Neural cell (in vitro differentiated cells): ENCODE measurements at regions not wholly inside any gene's neighbourhood (a gene's known extent, or its start where the extent isn't known, plus 50 kb on each side); places are given as distances from the start of the nearest gene placed in this dataset.

Experiments used
- H2AFZ ChIP-seq: fragments of 200-600, 300-800 bp; sonication (generic), shearing (Covaris generic); 2 replicates; pipeline ENCODE4 v1.6.0; 2014; ENCODE audit warnings: low read depth, mild to moderate bottlenecking, antibody characterized with exemption, low read length, moderate library complexity
- H3F3A ChIP-seq: fragments of 200-600 bp; shearing (Covaris generic); 2 replicates; pipeline ENCODE4 v1.6.1; 2016; ENCODE audit warnings: mild to moderate bottlenecking, moderate library complexity, mixed read lengths, antibody characterized with exemption, low read length; ENCODE audit not compliant: insufficient read depth, poor library complexity, severe bottlenecking
- H3K27ac ChIP-seq: fragments of 200-600, 300-800 bp; sonication (generic), shearing (Covaris generic); 2 replicates; pipeline ENCODE4 v1.5.1; 2014; ENCODE audit warnings: mild to moderate bottlenecking, low read length, moderate library complexity
- H3K27me3 ChIP-seq: fragments of 300-800, 200-600 bp; sonication (generic), shearing (Covaris generic); 2 replicates; pipeline ENCODE4 v1.6.0; 2014; ENCODE audit warnings: mild to moderate bottlenecking, low read depth, low read length, moderate library complexity; ENCODE audit not compliant: insufficient read depth
- H3K36me3 ChIP-seq: fragments of 300-800, 200-600 bp; sonication (generic), shearing (Covaris generic); 2 replicates; pipeline ENCODE4 v1.5.1; 2014; ENCODE audit warnings: mild to moderate bottlenecking, antibody characterized with exemption, low read length, moderate library complexity; ENCODE audit not compliant: insufficient read depth
- H3K4me2 ChIP-seq: fragments of 300-800, 200-600 bp; sonication (generic), shearing (Covaris generic); 2 replicates; pipeline ENCODE4 v1.6.0; 2014; ENCODE audit warnings: mild to moderate bottlenecking, low read length
- H3K4me3 ChIP-seq: fragments of 300-800, 200-600 bp; sonication (generic), shearing (Covaris generic); 2 replicates; pipeline ENCODE4 v1.5.1; 2014; ENCODE audit warnings: mild to moderate bottlenecking, low read length, moderate library complexity
- H3K79me2 ChIP-seq: fragments of 200-600 bp; shearing (Covaris generic); replicated peaks from 2 replicates; pipeline ENCODE4 v1.6.0; 2014; ENCODE audit warnings: mild to moderate bottlenecking, low read length, moderate library complexity; ENCODE audit not compliant: insufficient read depth
- H3K9ac ChIP-seq: fragments of 300-800, 200-600 bp; sonication (generic), shearing (Covaris generic); 2 replicates; pipeline ENCODE4 v1.6.1; 2016; ENCODE audit warnings: mild to moderate bottlenecking, low read length, mixed read lengths
- H3K9me2 ChIP-seq: fragments of 200-600 bp; shearing (Covaris generic); 2 replicates; pipeline ENCODE4 v1.6.1; 2016; ENCODE audit warnings: mild to moderate bottlenecking, low read length, mixed read lengths; ENCODE audit not compliant: insufficient read depth
- H3K9me3 ChIP-seq: fragments of 200-600, 300-800 bp; sonication (generic), shearing (Covaris generic); 2 replicates; pipeline ENCODE4 v1.6.1; 2016; ENCODE audit warnings: mild to moderate bottlenecking, mixed run types, low read length, moderate library complexity, mixed read lengths
- H4K20me1 ChIP-seq: fragments of 200-600 bp; shearing (Covaris generic); 2 replicates; pipeline ENCODE4 v1.6.1; 2016; ENCODE audit warnings: mild to moderate bottlenecking, mixed run types; ENCODE audit not compliant: insufficient read depth
- EP300 ChIP-seq: fragments of 450-650 bp; conservative IDR thresholded peaks from 2 replicates; pipeline ENCODE4 v1.6.1; 2014; ENCODE audit warnings: antibody characterized with exemption, mild to moderate bottlenecking, moderate library complexity; ENCODE audit not compliant: poor library complexity, severe bottlenecking
- EZH2 ChIP-seq: fragments of 200-600, 300-800 bp; shearing (Covaris generic), sonication (generic); IDR thresholded peaks from 2 replicates; pipeline ENCODE4 v1.6.1; 2014; ENCODE audit warnings: antibody characterized with exemption, low read length, borderline replicate concordance, mild to moderate bottlenecking; ENCODE audit not compliant: insufficient read depth, poor library complexity, severe bottlenecking
- MXI1 ChIP-seq: fragments of 450-650 bp; conservative IDR thresholded peaks from 2 replicates; pipeline ENCODE4 v1.6.1; 2014; ENCODE audit warnings: antibody characterized with exemption, mild to moderate bottlenecking; ENCODE audit not compliant: poor library complexity, severe bottlenecking
- POLR2AphosphoS5 ChIP-seq: IDR thresholded peaks from 2 replicates; pipeline ENCODE4 v1.6.1; 2012
- RAD21 ChIP-seq: fragments of 450-650 bp; conservative IDR thresholded peaks from 2 replicates; pipeline ENCODE4 v1.6.1; 2014; ENCODE audit warnings: antibody characterized with exemption, mild to moderate bottlenecking, moderate library complexity
- SMC3 ChIP-seq: fragments of 450-650 bp; conservative IDR thresholded peaks from 2 replicates; pipeline ENCODE4 v1.6.1; 2014; ENCODE audit warnings: antibody characterized with exemption, mild to moderate bottlenecking, moderate library complexity; ENCODE audit not compliant: poor library complexity
- TAF1 ChIP-seq: IDR thresholded peaks from 2 replicates; pipeline ENCODE4 v1.6.1; 2012; ENCODE audit warnings: low read depth
- TF ChIP-seq, protein P1 (sequence below): fragments of 450-650 bp; IDR thresholded peaks from 2 replicates; pipeline ENCODE4 v1.5.1; 2014; ENCODE audit warnings: antibody characterized with exemption, mild to moderate bottlenecking, moderate library complexity; ENCODE audit not compliant: poor library complexity, severe bottlenecking
- TF ChIP-seq, protein P2 (sequence below): IDR thresholded peaks from 2 replicates; pipeline ENCODE4 v1.6.1; 2012; ENCODE audit warnings: borderline replicate concordance

DNA sequence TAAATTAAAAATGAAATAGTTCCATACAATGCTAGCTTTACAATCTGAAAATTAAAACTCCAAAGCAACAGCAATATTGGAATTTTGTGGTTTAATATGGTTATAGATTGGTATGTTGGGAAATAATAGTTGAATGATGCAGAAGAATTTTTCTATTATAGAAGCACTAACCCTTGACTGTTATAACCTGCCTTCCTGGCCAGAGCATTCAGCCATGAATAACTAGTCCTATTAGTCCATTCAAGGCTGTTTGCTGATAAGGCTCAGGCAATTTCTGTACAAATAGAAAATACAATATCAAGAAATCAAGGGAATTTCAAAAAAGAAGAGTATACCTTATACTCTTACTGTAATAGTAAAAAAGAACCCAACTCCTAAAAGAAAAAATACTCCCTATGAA is 101.6 kb upstream of the SP4 start:
- H3K9me2 ChIP-seq, result no peaks in the 10 kb centered on the region
- H3K4me2 ChIP-seq, result no peak overlapping the region
- H3K4me3 ChIP-seq, result no peak overlapping the region
- H3K27ac ChIP-seq, result no peak overlapping the region
- no peaks in the 10 kb centered on the region for H4K20me1 ChIP-seq
- H3K9me3 ChIP-seq, result no peaks in the 10 kb centered on the region
- H3F3A ChIP-seq, result no peaks in the 10 kb centered on the region
- no peak overlapping the region for H2AFZ ChIP-seq
- no peak overlapping the region for H3K9ac ChIP-seq
- no peaks in the 10 kb centered on the region for H3K36me3 ChIP-seq
- no peak for TF ChIP-seq TAF1
- no peak for TF ChIP-seq EZH2
- TF ChIP-seq EP300, result no peak
- TF ChIP-seq, protein P1, sequence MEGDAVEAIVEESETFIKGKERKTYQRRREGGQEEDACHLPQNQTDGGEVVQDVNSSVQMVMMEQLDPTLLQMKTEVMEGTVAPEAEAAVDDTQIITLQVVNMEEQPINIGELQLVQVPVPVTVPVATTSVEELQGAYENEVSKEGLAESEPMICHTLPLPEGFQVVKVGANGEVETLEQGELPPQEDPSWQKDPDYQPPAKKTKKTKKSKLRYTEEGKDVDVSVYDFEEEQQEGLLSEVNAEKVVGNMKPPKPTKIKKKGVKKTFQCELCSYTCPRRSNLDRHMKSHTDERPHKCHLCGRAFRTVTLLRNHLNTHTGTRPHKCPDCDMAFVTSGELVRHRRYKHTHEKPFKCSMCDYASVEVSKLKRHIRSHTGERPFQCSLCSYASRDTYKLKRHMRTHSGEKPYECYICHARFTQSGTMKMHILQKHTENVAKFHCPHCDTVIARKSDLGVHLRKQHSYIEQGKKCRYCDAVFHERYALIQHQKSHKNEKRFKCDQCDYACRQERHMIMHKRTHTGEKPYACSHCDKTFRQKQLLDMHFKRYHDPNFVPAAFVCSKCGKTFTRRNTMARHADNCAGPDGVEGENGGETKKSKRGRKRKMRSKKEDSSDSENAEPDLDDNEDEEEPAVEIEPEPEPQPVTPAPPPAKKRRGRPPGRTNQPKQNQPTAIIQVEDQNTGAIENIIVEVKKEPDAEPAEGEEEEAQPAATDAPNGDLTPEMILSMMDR, result no peak
- TF ChIP-seq SMC3, result no peak
- TF ChIP-seq RAD21, result no peak
- TF ChIP-seq POLR2AphosphoS5, result no peak
- TF ChIP-seq, protein P2, sequence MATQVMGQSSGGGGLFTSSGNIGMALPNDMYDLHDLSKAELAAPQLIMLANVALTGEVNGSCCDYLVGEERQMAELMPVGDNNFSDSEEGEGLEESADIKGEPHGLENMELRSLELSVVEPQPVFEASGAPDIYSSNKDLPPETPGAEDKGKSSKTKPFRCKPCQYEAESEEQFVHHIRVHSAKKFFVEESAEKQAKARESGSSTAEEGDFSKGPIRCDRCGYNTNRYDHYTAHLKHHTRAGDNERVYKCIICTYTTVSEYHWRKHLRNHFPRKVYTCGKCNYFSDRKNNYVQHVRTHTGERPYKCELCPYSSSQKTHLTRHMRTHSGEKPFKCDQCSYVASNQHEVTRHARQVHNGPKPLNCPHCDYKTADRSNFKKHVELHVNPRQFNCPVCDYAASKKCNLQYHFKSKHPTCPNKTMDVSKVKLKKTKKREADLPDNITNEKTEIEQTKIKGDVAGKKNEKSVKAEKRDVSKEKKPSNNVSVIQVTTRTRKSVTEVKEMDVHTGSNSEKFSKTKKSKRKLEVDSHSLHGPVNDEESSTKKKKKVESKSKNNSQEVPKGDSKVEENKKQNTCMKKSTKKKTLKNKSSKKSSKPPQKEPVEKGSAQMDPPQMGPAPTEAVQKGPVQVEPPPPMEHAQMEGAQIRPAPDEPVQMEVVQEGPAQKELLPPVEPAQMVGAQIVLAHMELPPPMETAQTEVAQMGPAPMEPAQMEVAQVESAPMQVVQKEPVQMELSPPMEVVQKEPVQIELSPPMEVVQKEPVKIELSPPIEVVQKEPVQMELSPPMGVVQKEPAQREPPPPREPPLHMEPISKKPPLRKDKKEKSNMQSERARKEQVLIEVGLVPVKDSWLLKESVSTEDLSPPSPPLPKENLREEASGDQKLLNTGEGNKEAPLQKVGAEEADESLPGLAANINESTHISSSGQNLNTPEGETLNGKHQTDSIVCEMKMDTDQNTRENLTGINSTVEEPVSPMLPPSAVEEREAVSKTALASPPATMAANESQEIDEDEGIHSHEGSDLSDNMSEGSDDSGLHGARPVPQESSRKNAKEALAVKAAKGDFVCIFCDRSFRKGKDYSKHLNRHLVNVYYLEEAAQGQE, result no peak
- no peak for TF ChIP-seq MXI1
- no peaks in the 10 kb centered on the region for H3K27me3 ChIP-seq
- H3K79me2 ChIP-seq, result no peaks in the 10 kb centered on the region

DNA sequence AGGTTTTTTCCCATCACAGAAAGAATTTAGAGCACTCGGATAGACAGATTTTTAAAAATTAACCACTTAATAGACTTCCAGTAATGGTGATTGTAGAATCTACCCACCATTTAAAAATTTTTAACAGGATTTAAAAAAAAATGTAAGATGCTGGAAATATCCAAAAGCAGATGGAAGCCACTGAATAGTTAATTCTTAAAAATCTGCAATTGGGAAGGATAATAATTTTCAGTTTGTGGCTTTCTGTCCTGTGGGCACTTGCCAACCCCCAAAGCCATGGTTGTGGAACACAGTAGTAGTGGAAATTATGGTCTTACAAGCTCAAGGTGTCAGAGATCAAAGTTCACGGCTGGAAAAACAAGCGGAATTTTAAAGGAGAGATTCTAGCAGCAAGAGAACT is 101.0 kb upstream of the SP4 start:
- Histone ChIP-seq H3K9me3 (no peaks in the 10 kb centered on the region), H2AFZ (no peak overlapping the region), H3K9ac (no peak overlapping the region), H3K36me3 (no peaks in the 10 kb centered on the region), H3F3A (no peaks in the 10 kb centered on the region), H3K4me2 (no peak overlapping the region), H3K4me3 (no peak overlapping the region), H4K20me1 (no peaks in the 10 kb centered on the region), H3K79me2 (no peaks in the 10 kb centered on the region), H3K27me3 (no peaks in the 10 kb centered on the region), H3K9me2 (no peaks in the 10 kb centered on the region), H3K27ac (no peak overlapping the region)
- no peak for TF ChIP-seq EP300
